GM21447 (cell line): ENCODE measurements at regions not wholly inside any gene's neighbourhood (a gene's known extent, or its start where the extent isn't known, plus 50 kb on each side); places are given as distances from the start of the nearest gene placed in this dataset.

Source experiments
- ATAC-seq: cut with Tn5 transposase; IDR thresholded peaks from one replicate; pipeline ENCODE4 v1.9.1; 2021; ENCODE audit not compliant: unreplicated experiment

DNA sequence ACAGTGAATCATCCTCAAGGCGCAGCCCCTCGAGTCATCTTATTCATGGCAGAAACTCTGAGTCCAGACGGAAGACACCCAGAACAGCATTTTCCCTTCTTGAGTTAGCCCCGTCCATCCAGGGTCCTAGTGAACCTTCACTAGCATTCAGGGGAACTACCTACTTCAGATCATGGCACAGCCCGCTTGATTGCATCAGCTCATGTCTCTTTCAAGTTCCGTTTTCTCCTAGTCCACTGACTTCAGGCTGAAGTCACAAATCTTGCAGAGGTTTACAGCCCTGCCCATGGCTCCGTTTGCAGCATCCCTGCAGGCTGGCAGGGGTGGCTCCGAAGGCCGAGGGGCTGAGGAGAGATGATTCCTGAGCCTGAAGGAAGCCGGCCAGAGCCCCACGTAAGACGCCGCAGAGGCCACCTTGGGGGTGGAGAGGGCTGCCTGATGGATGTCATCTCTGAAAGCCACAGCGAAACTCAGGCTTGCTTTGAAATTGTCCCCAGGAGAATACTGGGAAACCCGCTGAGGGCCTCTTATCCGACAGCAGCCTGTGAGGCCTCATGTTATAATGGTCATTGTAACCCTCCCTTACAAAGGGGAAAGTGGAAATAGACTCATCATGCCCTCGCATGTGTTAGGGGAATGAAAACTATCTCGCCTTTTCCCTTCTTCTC lies 310.2 kb upstream of the AJAP1 start:
- no peak for ATAC-seq

DNA sequence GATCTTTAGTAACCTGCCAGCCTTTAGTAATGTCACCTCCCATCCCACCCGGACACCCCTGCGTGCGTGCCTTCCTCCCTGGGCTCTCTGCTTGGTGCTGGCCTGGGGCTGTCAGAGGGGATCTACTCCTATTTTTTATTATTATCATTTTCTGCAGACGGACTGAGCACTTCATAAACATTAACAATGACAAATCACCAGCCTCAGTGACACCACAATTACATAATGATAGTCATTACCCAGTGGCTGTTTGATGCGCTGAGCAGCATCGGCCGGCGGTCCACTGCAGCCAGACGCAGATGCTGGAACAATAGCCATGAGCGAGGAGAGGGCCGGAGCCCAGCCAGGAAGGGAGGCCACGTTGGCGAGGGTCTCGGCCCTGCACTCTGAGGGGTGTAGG lies 309.3 kb upstream of the AJAP1 start:
- ATAC-seq: no peak

DNA sequence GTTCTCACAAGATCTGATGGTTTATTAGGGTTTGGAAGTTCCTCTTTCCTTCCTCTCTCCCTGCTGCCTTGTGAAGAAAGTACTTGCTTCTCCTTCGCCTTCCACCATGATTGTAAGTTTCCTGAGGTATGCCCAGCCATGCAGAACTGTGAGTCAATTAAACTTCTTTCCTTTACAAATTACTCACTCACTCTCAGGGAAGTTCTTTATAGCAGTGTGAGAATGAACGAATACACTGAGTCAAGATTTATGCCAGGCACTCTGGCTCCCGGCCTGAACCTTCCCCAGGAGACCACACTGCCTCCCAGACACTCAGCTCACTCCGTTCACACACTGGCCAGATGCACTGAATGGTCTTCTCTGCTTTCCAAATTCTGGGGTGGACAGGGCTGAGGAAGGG lies 308.3 kb upstream of the AJAP1 start:
- no peak for ATAC-seq

DNA sequence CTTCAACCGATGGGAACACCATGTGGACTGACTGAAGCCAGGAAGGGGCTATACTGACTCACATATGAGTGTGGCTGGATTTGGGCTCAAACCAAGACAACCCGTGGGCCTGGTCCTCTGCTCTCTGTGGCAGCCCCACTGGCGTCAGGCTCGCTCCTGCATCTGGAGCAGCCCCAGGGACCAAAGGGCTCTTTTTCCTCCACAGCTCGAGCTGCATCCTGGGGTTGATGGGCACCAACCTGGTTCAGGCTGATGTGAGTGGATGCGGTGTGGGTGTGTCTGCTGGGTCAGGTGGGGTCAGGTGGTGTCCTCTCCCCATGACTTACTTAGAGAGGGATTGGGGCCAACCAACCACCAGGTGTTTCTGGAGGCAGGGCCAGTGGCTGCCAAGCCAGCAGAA lies 303.0 kb upstream of the AJAP1 start:
- ATAC-seq: no peak

- ATAC-seq: no peak
Measured at GRCh38 chr1:4353090-4353856, 301.1 kb upstream of the AJAP1 start.

GRCh38 chr1:4355839-4356238 lies 298.6 kb upstream of the AJAP1 start:
- no peak for ATAC-seq

DNA sequence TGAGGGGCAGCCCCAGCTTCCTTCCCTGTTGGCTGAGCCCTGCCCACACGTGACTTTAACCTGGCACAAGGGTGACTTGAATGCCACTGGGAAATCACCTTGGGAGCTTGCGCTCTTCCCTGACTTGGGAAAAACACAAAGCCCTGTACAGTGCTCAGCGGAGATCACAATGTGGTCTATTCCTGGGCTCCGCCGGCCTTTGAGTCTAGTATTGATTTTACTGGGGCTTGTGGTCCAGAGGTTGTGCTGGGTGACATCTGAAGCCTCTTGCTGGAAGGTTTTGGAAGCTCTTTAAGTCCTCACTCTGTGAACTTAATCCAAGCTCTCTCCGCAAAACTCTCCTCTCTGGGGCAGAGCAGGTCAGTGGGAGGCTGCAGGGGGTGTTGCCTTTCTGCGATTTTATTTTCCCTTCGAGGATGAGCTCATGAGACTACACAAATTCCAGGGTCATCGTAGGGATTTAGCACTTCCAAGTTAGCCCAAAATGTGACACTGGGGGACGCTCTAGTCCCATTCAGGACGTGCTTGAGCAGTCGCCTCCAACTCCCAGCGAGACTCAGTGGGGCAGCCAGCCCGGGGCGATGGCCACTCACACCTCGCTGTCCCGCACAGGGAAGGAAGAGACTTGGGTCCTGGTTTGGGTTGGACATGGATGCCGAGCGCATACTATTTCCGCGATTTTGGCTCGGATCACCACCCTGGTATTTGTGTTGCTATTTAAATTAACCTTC lies 291.9 kb upstream of the AJAP1 start:
- ATAC-seq: no peak

DNA sequence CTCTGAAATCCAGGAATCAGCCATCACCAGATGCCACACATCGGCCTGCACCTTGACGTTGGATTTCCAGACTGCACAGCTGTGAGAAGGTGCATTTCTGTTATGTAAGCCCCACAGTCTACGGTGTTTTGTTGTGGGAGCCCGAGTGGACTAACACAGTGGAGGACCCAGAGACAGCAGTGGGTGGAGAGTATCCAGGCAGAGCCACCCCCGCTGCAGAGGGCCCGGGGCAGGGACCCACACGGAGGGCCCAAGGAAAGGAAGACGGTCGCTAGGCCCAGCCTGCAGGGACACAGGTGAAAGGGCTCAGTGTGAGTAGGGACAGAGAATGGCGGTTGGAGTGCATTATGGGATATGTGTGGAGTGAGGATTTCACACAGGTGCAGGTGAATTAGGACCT lies 288.3 kb upstream of the AJAP1 start:
- ATAC-seq: no peak

DNA sequence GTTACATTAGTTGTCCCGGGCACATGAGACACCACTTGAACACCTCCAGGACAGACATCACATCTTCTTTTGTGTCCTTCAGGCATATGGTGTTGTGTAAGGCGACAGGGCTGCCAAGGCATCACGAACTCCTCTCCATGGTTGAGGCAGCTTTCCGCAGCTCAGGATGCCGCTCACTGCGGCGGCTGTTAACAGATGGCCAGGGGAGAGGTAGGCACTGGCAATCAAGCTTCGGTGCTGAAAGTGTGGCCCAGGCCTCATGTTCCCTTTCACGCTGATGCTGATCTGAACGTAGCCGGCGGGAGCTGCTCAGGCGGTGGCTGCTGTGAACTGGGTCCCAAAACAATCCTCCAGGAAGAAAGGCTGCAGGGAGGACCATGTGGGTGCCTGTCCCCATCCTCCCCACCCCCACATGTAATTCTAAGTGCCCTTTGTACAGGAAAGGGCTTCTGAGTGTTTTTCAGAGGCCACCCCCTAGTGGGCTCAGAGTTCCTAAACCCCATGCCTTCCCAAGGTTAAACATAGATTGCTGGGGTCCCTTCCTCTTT lies 287.1 kb upstream of the AJAP1 start:
- ATAC-seq: no peak

GRCh38 chr1:4369335-4369734 lies 285.1 kb upstream of the AJAP1 start:
- ATAC-seq: no peak

DNA sequence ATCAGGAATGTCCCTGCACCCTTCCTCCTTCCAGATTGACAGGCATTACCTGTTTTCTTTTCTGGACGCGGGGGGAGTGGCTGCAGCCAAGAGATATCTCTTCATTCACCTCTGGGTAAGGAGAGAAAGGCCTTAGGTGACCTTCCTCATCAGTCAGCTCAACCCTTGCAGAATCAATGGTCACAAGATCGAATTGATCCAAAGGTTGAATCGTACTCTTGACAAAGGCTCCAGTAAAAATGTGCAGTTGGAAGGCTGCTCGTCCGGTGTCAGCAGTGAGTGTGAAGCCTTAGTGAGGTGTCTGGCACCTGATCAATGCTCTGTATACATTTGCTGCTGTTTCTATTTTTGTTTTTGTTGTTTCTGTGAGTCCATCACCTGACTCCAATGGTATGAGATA lies 282.6 kb upstream of the AJAP1 start:
- no peak for ATAC-seq

DNA sequence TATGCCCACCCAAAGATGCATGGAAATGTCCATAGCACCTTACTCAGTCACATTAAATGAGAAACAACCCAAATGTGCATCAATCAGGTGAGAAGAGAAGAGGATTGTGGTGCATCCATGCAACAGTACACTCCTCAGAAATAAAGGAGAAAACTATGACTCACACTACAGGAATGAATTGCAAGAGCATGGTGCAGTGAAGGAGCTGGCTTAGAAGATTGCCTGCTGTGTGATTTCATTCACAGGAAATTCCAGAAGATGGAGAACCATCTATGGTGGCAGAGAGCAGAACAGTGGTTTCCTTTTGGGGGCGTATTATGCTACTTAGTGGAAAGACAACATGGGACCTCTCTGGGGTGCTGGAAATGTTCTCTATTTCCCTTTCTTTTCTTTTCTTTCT lies 278.6 kb upstream of the AJAP1 start:
- ATAC-seq: no peak

DNA sequence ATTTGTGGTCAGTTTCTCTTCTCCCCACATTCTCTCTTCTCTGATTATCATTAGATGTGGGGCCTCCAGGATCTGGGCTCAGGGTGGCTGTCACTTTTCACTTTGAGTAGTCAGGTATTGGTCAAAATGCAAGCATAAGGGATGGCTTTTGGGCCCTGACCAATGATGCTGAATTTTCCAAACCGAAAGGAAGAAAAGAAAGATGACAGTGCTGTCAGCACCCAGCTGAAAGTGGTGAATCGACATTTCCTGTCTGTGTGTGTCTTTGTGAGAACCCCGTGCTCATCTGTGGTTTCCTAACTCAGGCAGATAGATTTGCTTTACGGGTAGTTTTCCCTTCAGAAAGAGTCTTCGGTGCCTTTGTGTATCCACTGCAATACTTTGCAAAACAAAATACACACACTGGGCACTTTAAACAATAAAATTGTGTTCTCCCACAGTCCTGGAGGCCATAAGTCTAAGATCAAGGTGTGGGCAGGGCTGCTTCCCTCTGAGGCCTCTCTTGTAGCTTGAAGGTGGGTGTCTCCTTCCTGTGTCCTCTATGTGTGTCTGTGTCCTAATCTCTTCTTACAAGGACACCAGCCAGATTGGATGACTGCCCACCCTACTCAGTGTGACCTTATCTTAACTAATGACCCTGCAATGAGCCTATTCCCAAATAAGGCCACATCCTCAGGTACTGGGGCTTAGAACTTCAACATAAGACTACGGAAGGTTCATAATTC lies 274.8 kb upstream of the AJAP1 start:
- no peak for ATAC-seq

- ATAC-seq: no peak
Measured at GRCh38 chr1:4380564-4381168, 273.7 kb upstream of the AJAP1 start.

GRCh38 chr1:4393191-4393590 lies 261.2 kb upstream of the AJAP1 start:
- ATAC-seq: no peak

GRCh38 chr1:4394366-4394765 lies 260.0 kb upstream of the AJAP1 start:
- ATAC-seq: no peak

DNA sequence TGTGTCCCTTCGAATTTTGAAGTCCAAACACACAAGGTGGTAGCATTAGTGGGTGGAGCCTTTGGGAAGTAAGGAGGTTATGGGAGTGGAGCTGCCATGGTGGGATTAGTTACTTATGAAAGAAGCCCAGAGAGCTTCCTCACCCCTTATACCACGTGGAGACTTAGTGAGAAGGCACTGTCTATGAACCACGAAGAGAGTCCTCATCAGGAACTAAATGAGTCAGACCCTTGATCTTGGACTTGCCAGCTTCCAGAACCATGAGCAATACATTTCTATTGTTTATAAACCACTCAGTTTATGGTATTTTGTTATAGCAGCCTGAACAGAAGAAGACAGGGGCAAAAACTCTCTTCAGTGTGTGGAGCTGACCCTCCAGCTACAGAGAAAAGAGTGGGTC lies 259.3 kb upstream of the AJAP1 start:
- no peak for ATAC-seq

DNA sequence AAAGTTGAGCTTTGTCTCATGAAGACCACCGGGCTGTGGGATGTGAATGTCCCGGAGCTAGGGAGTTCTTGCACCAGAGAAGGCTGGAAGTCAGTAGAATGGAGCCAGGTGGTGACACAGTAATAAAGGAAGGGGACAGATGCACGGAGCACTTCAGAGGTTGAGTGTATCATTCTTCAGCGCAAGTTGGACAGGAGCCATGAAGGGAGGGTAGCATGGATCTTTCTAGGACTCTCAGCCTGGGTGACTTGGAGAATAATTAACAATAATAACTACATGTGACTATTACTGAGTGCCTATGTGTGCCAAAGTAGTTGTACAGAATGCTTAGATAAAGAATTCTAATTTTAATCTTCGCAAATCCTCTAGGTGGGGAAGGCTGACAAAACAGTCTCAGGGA lies 258.7 kb upstream of the AJAP1 start:
- ATAC-seq: no peak

GRCh38 chr1:4396551-4396950 lies 257.9 kb upstream of the AJAP1 start:
- ATAC-seq: no peak

DNA sequence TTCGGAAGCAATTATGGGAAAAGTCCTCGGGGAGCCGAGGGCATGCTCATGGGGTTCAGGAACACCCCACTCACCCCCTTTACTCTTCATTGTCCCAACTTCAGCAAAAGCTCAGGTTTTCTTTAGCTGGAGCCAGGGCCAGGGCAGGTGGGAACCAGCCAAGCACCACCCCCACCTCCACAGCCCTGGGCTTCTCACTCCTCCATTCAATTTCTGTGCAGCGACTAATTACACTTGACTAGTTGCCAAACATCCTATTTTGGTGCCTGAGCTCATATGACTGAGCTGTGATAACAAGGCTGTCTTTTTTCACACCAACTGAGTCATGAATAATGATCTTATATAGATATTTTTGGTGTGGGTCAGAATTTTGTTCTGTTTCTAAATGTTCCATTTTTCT lies 257.2 kb upstream of the AJAP1 start:
- ATAC-seq: no peak

- ATAC-seq: no peak
Measured at GRCh38 chr1:4402032-4402431, 252.4 kb upstream of the AJAP1 start.
